OCI-LY1 (cell line): ENCODE measurements at regions not wholly inside any gene's neighbourhood (a gene's known extent, or its start where the extent isn't known, plus 50 kb on each side); places are given as distances from the start of the nearest gene placed in this dataset.

Experiments used
- CTCF ChIP-seq: fragments of 200-600 bp; sonication (generic), shearing (Covaris generic); IDR thresholded peaks from 2 replicates; pipeline ENCODE4 v1.5.1; 2017; ENCODE audit warnings: mild to moderate bottlenecking, antibody characterized with exemption, low read length, moderate library complexity, mixed read lengths
- EZH2 ChIP-seq: fragments of 200-600 bp; sonication (generic), shearing (Covaris generic); IDR thresholded peaks from 2 replicates; pipeline ENCODE4 v1.8.0; 2017; ENCODE audit warnings: borderline replicate concordance, mixed run types, mild to moderate bottlenecking, antibody characterized with exemption, low read length, moderate library complexity, mixed read lengths

- no peak for TF ChIP-seq CTCF
- TF ChIP-seq EZH2: no peak
Observed at GRCh38 chr5:99033014-99033900, 104.5 kb upstream of the CHD1 start.
